ENCODE measurements at regions not wholly inside any gene's neighbourhood (a gene's known extent, or its start where the extent isn't known, plus 50 kb on each side); places are given as distances from the start of the nearest gene placed in this dataset.
"Not testable (repeated sequence)": the region's sequence is repeated elsewhere in the genome, so short reads cannot be mapped to it uniquely, and the experiment has no call there.

DNA sequence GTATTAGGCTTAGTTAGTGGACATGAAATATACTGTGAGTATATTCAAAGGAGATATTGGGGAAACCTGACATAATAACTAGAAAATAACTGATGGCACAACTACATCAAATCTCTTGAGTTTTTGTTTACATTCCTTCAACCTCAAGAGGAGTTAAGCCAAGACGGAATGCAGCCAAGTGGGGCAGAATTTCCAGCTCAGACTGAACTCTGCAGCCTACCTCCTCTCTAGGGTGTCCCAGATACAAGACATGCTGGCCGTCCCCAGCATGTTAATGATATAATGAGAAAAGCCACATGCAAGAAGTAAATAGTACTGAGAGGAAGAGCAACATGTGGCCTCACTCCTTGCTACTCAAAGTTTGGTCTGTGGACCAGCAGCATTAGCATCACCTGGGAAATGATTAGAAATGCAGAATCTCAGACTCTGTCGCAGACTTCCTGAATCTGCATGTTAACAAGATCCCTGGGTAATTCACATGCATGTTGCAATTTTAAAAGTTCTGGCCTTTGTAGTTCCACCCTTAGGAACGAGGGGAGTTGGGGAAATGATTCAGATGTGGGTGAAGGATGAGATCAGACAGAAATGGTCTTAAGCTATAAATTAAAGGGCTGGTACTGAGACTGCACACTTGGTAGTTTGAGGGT, 118.4 kb upstream of the CACUL1 start:
- Histone ChIP-seq H3K4me3 (ENCODE audit: low read length in 2 of 2) (no peak overlapping the region), H3K4me1 (ENCODE audit: control insufficient read depth in 2 of 2, insufficient read depth in 2 of 2, low read length in 2 of 2) (no peaks in the 10 kb centered on the region), H3K27me3 (ENCODE audit: control insufficient read depth in 2 of 2, insufficient read depth in 2 of 2, low read length in 2 of 2) (no peaks in the 10 kb centered on the region), H3K36me3 (ENCODE audit: control insufficient read depth in 2 of 2, insufficient read depth in 2 of 2, low read length in 2 of 2) (no peaks in the 10 kb centered on the region), H3K9me3 (ENCODE audit: control insufficient read depth in 2 of 2, low read length in 2 of 2) (no peaks in the 10 kb centered on the region), H3K9ac (ENCODE audit: low read depth in 1 of 2, low read length in 2 of 2) (no peak overlapping the region), H3K27ac (ENCODE audit: low read depth in 2 of 2, low read length in 2 of 2) (no peak overlapping the region)

DNA sequence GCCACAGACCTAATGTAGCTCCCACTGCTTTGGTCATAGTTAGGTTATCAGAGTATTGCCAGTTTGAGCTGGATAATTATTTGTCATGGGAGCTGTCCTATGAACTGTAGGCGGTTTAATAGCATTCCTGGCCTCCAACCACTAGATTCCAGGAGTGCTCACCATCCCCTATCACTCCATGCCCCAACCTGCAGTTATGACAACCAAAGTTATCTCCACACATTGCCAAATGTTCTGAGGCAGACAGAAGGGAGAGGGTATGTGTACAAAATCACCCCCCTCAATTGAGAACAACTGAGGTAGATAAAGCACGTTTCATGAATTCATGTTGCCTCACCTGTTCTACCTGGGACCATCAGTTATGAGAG, 119.0 kb upstream of the CACUL1 start:
- Histone ChIP-seq H3K9ac (ENCODE audit: low read depth in 1 of 2, low read length in 2 of 2) (no peak overlapping the region), H3K4me1 (ENCODE audit: control insufficient read depth in 2 of 2, insufficient read depth in 2 of 2, low read length in 2 of 2) (no peaks in the 10 kb centered on the region), H3K9me3 (ENCODE audit: control insufficient read depth in 2 of 2, low read length in 2 of 2) (no peaks in the 10 kb centered on the region), H3K27me3 (ENCODE audit: control insufficient read depth in 2 of 2, insufficient read depth in 2 of 2, low read length in 2 of 2) (no peaks in the 10 kb centered on the region), H3K36me3 (ENCODE audit: control insufficient read depth in 2 of 2, insufficient read depth in 2 of 2, low read length in 2 of 2) (no peaks in the 10 kb centered on the region), H3K27ac (ENCODE audit: low read depth in 2 of 2, low read length in 2 of 2) (no peak overlapping the region), H3K4me3 (ENCODE audit: low read length in 2 of 2) (no peak overlapping the region)

DNA sequence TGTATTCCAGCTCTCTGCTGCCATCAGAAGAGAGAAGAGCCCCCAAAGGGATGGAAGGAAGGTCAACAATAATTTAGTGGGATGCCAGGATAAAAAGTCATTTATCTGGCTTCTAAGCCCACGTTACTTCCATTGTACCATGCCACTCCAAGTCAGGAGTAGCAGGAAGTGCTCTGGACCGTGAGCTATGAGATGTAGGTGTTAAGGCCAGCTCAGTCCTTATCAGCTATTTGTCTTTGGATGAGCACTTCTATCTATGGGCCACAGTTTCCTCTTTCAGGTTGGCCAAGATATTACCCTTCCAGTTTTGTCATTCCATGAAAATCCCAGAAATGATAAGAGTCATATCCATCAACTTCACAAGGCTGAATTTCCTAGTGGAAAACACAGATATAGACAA, 119.4 kb upstream of the CACUL1 start:
- H3K9me3 ChIP-seq (ENCODE audit: control insufficient read depth in 2 of 2, low read length in 2 of 2): no peaks in the 10 kb centered on the region
- no peaks in the 10 kb centered on the region for H3K27me3 ChIP-seq (ENCODE audit: control insufficient read depth in 2 of 2, insufficient read depth in 2 of 2, low read length in 2 of 2)
- no peak overlapping the region for H3K4me3 ChIP-seq (ENCODE audit: low read length in 2 of 2)
- no peaks in the 10 kb centered on the region for H3K36me3 ChIP-seq (ENCODE audit: control insufficient read depth in 2 of 2, insufficient read depth in 2 of 2, low read length in 2 of 2)
- H3K27ac ChIP-seq (ENCODE audit: low read depth in 2 of 2, low read length in 2 of 2): no peak overlapping the region
- no peaks in the 10 kb centered on the region for H3K4me1 ChIP-seq (ENCODE audit: control insufficient read depth in 2 of 2, insufficient read depth in 2 of 2, low read length in 2 of 2)
- H3K9ac ChIP-seq (ENCODE audit: low read depth in 1 of 2, low read length in 2 of 2): no peak overlapping the region

DNA sequence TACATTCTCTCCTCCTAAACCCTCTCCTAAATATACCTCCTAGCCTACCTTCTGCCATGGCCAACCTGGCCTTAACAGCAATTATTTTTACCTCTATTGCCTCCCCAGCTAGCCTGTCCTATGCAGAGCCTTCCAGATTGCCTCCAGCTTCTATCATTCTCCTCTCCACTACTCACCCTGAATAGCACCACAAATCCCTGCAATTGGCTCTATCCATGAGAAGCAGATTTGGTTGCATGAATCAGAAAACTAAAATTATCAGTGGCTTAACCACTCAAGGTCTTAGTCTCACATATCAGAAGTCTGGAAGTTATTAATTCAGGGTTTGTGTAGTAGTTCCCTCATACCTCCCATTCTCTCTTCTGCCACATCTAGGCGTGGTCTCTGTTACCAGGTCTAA, 120.3 kb upstream of the CACUL1 start:
- Histone ChIP-seq H3K4me3 (ENCODE audit: low read length in 2 of 2) (no peak overlapping the region), H3K27ac (ENCODE audit: low read depth in 2 of 2, low read length in 2 of 2) (no peak overlapping the region), H3K27me3 (ENCODE audit: control insufficient read depth in 2 of 2, insufficient read depth in 2 of 2, low read length in 2 of 2) (no peaks in the 10 kb centered on the region), H3K4me1 (ENCODE audit: control insufficient read depth in 2 of 2, insufficient read depth in 2 of 2, low read length in 2 of 2) (no peaks in the 10 kb centered on the region), H3K36me3 (ENCODE audit: control insufficient read depth in 2 of 2, insufficient read depth in 2 of 2, low read length in 2 of 2) (no peaks in the 10 kb centered on the region), H3K9ac (ENCODE audit: low read depth in 1 of 2, low read length in 2 of 2) (no peak overlapping the region), H3K9me3 (ENCODE audit: control insufficient read depth in 2 of 2, low read length in 2 of 2) (no peaks in the 10 kb centered on the region)

DNA sequence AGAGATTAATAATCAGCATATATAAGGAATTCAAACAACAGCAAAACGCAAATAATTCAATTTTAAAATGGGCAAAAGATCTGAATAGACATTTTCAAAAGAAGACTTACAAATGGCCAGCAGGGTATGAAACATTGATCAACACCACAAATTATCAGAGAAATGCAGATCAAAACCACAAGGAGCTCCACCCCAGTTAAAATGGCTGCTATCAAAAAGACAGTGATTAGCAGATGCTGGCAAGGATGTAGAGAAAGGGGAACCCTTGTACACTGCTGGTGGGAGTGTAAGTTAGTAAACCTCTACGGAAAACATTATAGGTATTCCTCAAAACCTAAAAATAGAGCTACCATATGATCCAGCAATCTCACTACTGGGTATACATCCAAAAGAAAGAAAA, 128.0 kb upstream of the CACUL1 start:
- H3K36me3 ChIP-seq (ENCODE audit: control insufficient read depth in 2 of 2, insufficient read depth in 2 of 2, low read length in 2 of 2): no peaks in the 10 kb centered on the region
- no peak overlapping the region for H3K4me3 ChIP-seq (ENCODE audit: low read length in 2 of 2)
- H3K4me1 ChIP-seq (ENCODE audit: control insufficient read depth in 2 of 2, insufficient read depth in 2 of 2, low read length in 2 of 2): no peaks in the 10 kb centered on the region
- H3K9me3 ChIP-seq (ENCODE audit: control insufficient read depth in 2 of 2, low read length in 2 of 2): no peaks in the 10 kb centered on the region
- H3K27ac ChIP-seq (ENCODE audit: low read depth in 2 of 2, low read length in 2 of 2): no peak overlapping the region
- no peak overlapping the region for H3K9ac ChIP-seq (ENCODE audit: low read depth in 1 of 2, low read length in 2 of 2)
- no peaks in the 10 kb centered on the region for H3K27me3 ChIP-seq (ENCODE audit: control insufficient read depth in 2 of 2, insufficient read depth in 2 of 2, low read length in 2 of 2)

DNA sequence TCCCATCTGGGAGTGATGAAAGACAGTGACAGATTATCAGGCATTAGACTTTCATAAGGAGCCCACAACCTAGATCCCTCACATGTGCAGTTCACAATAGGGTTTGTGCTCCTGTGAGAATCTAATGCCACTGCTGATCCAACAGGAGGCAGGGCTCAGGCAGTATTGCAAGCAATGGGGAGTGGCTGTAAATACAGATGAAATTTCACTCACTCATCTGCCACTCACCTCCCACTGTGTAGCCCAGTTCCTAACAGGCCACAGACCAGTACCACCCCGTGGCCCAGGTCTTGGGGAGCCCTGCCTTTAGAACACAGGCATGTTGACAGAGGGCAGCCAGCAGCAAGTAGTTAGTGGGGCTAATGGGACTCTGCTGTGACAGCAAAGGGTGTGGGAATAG, 137.3 kb upstream of the NANOS1 start:
- Histone ChIP-seq H3K27ac (ENCODE audit: low read depth in 2 of 2, low read length in 2 of 2) (no peak overlapping the region), H3K36me3 (ENCODE audit: control insufficient read depth in 2 of 2, insufficient read depth in 2 of 2, low read length in 2 of 2) (no peaks in the 10 kb centered on the region), H3K4me3 (ENCODE audit: low read length in 2 of 2) (no peak overlapping the region), H3K27me3 (ENCODE audit: control insufficient read depth in 2 of 2, insufficient read depth in 2 of 2, low read length in 2 of 2) (no peaks in the 10 kb centered on the region), H3K4me1 (ENCODE audit: control insufficient read depth in 2 of 2, insufficient read depth in 2 of 2, low read length in 2 of 2) (no peaks in the 10 kb centered on the region), H3K9ac (ENCODE audit: low read depth in 1 of 2, low read length in 2 of 2) (no peak overlapping the region), H3K9me3 (ENCODE audit: control insufficient read depth in 2 of 2, low read length in 2 of 2) (peaks cover 0 to 2% of the 10 kb centered on the region in 2 donors)

DNA sequence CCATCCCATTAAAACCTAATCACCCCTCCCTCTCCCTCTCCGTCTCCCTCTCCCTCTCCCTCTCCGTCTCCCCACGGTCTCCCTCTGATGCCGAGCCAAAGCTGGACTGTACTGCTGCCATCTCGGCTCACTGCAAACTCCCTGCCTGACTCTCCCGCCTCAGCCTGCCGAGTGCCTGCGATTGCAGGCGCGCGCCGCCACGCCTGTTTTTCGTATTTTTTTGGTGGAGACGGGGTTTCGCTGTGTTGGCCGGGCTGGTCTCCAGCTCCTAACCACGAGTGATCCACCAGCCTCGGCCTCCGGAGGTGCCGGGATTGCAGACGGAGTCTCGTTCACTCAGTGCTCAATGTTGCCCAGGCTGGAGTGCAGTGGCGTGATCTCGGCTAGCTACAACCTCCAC, 134.6 kb upstream of the NANOS1 start:
- not testable (repeated sequence) for H3K4me1 ChIP-seq (ENCODE audit: control insufficient read depth in 2 of 2, insufficient read depth in 2 of 2, low read length in 2 of 2); H3K27ac ChIP-seq (ENCODE audit: low read depth in 2 of 2, low read length in 2 of 2); H3K27me3 ChIP-seq (ENCODE audit: control insufficient read depth in 2 of 2, insufficient read depth in 2 of 2, low read length in 2 of 2); H3K9ac ChIP-seq (ENCODE audit: low read depth in 1 of 2, low read length in 2 of 2); H3K4me3 ChIP-seq (ENCODE audit: low read length in 2 of 2); H3K36me3 ChIP-seq (ENCODE audit: control insufficient read depth in 2 of 2, insufficient read depth in 2 of 2, low read length in 2 of 2); H3K9me3 ChIP-seq (ENCODE audit: control insufficient read depth in 2 of 2, low read length in 2 of 2)

DNA sequence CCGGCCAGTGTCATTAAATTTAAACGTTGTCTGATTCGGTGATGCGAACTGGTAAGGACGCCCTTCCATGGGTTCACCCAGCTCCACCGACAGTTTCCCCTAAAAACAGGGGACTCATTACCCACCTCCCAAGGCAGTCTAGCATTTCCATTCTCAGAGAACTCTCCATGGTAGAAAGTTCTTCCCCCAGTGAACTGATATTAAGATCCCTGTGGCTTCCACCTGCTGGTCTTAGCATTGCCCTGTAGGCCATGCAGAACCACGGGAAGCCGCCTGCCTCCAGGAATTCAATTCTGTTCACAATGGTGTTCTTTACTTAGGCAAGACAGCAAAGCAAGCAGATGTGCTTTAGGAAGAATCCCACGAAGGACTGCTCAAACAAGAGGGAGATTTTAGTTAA, 128.9 kb upstream of the NANOS1 start:
- Histone ChIP-seq H3K9me3 (ENCODE audit: control insufficient read depth in 2 of 2, low read length in 2 of 2) (no peaks in the 10 kb centered on the region), H3K4me1 (ENCODE audit: control insufficient read depth in 2 of 2, insufficient read depth in 2 of 2, low read length in 2 of 2) (no peaks in the 10 kb centered on the region), H3K27ac (ENCODE audit: low read depth in 2 of 2, low read length in 2 of 2) (no peak overlapping the region), H3K27me3 (ENCODE audit: control insufficient read depth in 2 of 2, insufficient read depth in 2 of 2, low read length in 2 of 2) (no peaks in the 10 kb centered on the region), H3K4me3 (ENCODE audit: low read length in 2 of 2) (no peak overlapping the region), H3K9ac (ENCODE audit: low read depth in 1 of 2, low read length in 2 of 2) (no peak overlapping the region), H3K36me3 (ENCODE audit: control insufficient read depth in 2 of 2, insufficient read depth in 2 of 2, low read length in 2 of 2) (no peaks in the 10 kb centered on the region)

DNA sequence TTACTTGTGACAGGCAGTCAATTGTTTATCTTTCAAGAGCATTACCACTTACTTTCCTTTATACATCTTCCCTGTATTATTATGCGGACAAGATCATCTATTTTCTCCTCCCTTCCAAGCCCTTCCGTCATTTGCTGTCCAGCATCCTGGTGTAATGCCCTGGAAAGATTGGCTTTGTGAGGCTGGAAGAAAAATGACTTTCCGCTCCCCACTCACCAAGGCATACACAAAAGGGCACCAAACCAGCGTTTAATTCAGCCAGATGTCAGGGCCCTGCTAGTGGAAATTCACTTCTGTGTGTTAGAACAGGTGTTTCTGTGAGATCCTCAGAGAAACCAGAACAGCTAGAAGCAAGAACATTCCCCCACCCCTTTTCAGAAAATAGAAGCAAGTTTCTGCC, 128.1 kb upstream of the NANOS1 start:
- no peaks in the 10 kb centered on the region for H3K4me1 ChIP-seq (ENCODE audit: control insufficient read depth in 2 of 2, insufficient read depth in 2 of 2, low read length in 2 of 2)
- H3K9ac ChIP-seq (ENCODE audit: low read depth in 1 of 2, low read length in 2 of 2): no peak overlapping the region
- H3K4me3 ChIP-seq (ENCODE audit: low read length in 2 of 2): no peak overlapping the region
- H3K27ac ChIP-seq (ENCODE audit: low read depth in 2 of 2, low read length in 2 of 2): no peak overlapping the region
- H3K27me3 ChIP-seq (ENCODE audit: control insufficient read depth in 2 of 2, insufficient read depth in 2 of 2, low read length in 2 of 2): no peaks in the 10 kb centered on the region
- no peaks in the 10 kb centered on the region for H3K9me3 ChIP-seq (ENCODE audit: control insufficient read depth in 2 of 2, low read length in 2 of 2)
- no peaks in the 10 kb centered on the region for H3K36me3 ChIP-seq (ENCODE audit: control insufficient read depth in 2 of 2, insufficient read depth in 2 of 2, low read length in 2 of 2)

DNA sequence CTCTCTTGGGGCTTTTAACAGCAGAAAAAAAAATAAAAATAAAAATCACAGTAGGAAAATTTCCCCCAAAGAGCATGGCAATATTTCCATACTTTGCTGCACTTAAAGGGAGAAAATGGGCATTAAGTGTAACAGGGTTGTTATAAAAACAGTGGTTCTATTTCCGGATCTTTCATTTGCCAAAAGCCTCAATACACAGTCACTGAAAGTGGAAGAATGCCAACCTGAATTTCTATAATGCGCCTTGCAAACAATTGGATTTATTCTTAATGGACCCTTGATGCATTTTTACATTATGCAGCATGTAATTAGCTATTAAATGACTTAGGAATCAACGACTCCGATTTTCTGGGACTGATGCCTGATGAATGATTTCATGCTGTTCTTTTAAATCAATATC, 127.6 kb upstream of the NANOS1 start:
- no peaks in the 10 kb centered on the region for H3K27me3 ChIP-seq (ENCODE audit: control insufficient read depth in 2 of 2, insufficient read depth in 2 of 2, low read length in 2 of 2)
- no peaks in the 10 kb centered on the region for H3K4me1 ChIP-seq (ENCODE audit: control insufficient read depth in 2 of 2, insufficient read depth in 2 of 2, low read length in 2 of 2)
- H3K27ac ChIP-seq (ENCODE audit: low read depth in 2 of 2, low read length in 2 of 2): no peak overlapping the region
- H3K36me3 ChIP-seq (ENCODE audit: control insufficient read depth in 2 of 2, insufficient read depth in 2 of 2, low read length in 2 of 2): no peaks in the 10 kb centered on the region
- no peak overlapping the region for H3K9ac ChIP-seq (ENCODE audit: low read depth in 1 of 2, low read length in 2 of 2)
- no peaks in the 10 kb centered on the region for H3K9me3 ChIP-seq (ENCODE audit: control insufficient read depth in 2 of 2, low read length in 2 of 2)
- no peak overlapping the region for H3K4me3 ChIP-seq (ENCODE audit: low read length in 2 of 2)

DNA sequence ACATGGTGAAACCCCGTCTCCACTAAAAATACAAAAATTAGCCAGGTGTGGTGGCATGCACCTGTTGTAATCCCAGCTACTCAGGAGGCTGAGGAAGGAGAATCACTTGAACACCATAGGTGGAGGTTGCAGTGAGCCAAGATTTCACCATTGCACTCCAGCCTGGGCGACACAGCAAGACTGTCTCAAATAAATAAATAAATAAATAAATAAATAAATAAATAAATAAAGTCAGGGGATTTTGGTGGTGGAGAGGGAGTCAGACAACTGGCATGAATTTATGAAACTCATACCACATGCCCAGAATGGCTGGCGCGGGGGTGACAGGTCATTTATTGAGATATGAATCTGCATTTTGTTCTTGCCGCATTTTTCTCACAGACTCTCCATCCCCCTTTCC, 126.9 kb upstream of the NANOS1 start:
- not testable (repeated sequence) for H3K36me3 ChIP-seq (ENCODE audit: control insufficient read depth in 2 of 2, insufficient read depth in 2 of 2, low read length in 2 of 2); H3K27ac ChIP-seq (ENCODE audit: low read depth in 2 of 2, low read length in 2 of 2); H3K9me3 ChIP-seq (ENCODE audit: control insufficient read depth in 2 of 2, low read length in 2 of 2)

More for the DNA sequence above, 126.9 kb upstream of the NANOS1 start:
- not testable (repeated sequence) for H3K4me3 ChIP-seq (ENCODE audit: low read length in 2 of 2); H3K27me3 ChIP-seq (ENCODE audit: control insufficient read depth in 2 of 2, insufficient read depth in 2 of 2, low read length in 2 of 2); H3K4me1 ChIP-seq (ENCODE audit: control insufficient read depth in 2 of 2, insufficient read depth in 2 of 2, low read length in 2 of 2); H3K9ac ChIP-seq (ENCODE audit: low read depth in 1 of 2, low read length in 2 of 2)

Measured in mucosa of rectum (tissue), 2 donors.